ENCODE measurements at regions not wholly inside any gene's neighbourhood (a gene's known extent, or its start where the extent isn't known, plus 50 kb on each side); places are given as distances from the start of the nearest gene placed in this dataset.

DNA sequence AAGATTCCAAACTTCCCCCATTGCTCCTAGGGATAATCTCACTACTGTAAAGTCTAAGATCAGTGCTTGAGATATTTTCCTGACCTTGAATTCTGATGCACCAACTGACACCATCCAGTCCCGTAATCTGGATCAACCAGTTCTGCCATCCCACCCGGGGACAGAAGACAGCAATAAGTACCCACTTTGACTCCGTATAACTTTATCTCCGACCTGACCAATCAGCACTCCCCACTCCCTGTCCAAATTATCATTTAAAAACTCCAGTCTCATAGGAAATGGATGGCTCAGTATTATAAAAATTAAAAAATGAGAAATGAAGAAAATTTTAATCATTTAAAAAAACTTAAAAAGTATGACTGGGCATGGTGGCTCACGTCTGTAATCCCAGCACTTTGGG is 61.4 kb upstream of the ABCC4 start:
- TF ChIP-seq, protein P1, sequence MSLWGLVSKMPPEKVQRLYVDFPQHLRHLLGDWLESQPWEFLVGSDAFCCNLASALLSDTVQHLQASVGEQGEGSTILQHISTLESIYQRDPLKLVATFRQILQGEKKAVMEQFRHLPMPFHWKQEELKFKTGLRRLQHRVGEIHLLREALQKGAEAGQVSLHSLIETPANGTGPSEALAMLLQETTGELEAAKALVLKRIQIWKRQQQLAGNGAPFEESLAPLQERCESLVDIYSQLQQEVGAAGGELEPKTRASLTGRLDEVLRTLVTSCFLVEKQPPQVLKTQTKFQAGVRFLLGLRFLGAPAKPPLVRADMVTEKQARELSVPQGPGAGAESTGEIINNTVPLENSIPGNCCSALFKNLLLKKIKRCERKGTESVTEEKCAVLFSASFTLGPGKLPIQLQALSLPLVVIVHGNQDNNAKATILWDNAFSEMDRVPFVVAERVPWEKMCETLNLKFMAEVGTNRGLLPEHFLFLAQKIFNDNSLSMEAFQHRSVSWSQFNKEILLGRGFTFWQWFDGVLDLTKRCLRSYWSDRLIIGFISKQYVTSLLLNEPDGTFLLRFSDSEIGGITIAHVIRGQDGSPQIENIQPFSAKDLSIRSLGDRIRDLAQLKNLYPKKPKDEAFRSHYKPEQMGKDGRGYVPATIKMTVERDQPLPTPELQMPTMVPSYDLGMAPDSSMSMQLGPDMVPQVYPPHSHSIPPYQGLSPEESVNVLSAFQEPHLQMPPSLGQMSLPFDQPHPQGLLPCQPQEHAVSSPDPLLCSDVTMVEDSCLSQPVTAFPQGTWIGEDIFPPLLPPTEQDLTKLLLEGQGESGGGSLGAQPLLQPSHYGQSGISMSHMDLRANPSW (CRISPR knock-in tag; conservative IDR thresholded peaks at IDR 0.05; ENCODE audit: low read depth), result no peak
- TF ChIP-seq KAT7 (CRISPR knock-in tag; IDR thresholded peaks at IDR 0.05; ENCODE audit: borderline replicate concordance), result no peak
- TF ChIP-seq, protein P2, sequence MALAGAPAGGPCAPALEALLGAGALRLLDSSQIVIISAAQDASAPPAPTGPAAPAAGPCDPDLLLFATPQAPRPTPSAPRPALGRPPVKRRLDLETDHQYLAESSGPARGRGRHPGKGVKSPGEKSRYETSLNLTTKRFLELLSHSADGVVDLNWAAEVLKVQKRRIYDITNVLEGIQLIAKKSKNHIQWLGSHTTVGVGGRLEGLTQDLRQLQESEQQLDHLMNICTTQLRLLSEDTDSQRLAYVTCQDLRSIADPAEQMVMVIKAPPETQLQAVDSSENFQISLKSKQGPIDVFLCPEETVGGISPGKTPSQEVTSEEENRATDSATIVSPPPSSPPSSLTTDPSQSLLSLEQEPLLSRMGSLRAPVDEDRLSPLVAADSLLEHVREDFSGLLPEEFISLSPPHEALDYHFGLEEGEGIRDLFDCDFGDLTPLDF (CRISPR knock-in tag; IDR thresholded peaks at IDR 0.05), result no peak
- no peak for TF ChIP-seq CREM (CRISPR knock-in tag; IDR thresholded peaks at IDR 0.05)
- TF ChIP-seq TEAD4 (CRISPR knock-in tag; IDR thresholded peaks at IDR 0.05), result no peak
- TF ChIP-seq, protein P3, sequence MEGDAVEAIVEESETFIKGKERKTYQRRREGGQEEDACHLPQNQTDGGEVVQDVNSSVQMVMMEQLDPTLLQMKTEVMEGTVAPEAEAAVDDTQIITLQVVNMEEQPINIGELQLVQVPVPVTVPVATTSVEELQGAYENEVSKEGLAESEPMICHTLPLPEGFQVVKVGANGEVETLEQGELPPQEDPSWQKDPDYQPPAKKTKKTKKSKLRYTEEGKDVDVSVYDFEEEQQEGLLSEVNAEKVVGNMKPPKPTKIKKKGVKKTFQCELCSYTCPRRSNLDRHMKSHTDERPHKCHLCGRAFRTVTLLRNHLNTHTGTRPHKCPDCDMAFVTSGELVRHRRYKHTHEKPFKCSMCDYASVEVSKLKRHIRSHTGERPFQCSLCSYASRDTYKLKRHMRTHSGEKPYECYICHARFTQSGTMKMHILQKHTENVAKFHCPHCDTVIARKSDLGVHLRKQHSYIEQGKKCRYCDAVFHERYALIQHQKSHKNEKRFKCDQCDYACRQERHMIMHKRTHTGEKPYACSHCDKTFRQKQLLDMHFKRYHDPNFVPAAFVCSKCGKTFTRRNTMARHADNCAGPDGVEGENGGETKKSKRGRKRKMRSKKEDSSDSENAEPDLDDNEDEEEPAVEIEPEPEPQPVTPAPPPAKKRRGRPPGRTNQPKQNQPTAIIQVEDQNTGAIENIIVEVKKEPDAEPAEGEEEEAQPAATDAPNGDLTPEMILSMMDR (IDR thresholded peaks at IDR 0.05), result no peak
- TF ChIP-seq, protein P4, sequence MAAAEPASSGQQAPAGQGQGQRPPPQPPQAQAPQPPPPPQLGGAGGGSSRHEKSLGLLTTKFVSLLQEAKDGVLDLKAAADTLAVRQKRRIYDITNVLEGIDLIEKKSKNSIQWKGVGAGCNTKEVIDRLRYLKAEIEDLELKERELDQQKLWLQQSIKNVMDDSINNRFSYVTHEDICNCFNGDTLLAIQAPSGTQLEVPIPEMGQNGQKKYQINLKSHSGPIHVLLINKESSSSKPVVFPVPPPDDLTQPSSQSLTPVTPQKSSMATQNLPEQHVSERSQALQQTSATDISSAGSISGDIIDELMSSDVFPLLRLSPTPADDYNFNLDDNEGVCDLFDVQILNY (CRISPR knock-in tag; IDR thresholded peaks at IDR 0.05), result no peak
- TF ChIP-seq, protein P5, sequence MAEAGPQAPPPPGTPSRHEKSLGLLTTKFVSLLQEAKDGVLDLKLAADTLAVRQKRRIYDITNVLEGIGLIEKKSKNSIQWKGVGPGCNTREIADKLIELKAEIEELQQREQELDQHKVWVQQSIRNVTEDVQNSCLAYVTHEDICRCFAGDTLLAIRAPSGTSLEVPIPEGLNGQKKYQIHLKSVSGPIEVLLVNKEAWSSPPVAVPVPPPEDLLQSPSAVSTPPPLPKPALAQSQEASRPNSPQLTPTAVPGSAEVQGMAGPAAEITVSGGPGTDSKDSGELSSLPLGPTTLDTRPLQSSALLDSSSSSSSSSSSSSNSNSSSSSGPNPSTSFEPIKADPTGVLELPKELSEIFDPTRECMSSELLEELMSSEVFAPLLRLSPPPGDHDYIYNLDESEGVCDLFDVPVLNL (CRISPR knock-in tag; IDR thresholded peaks at IDR 0.05; ENCODE audit: borderline replicate concordance, low read depth), result no peak
- no peak for TF ChIP-seq ELF4 (CRISPR knock-in tag; IDR thresholded peaks at IDR 0.05; ENCODE audit: low read depth)
- TF ChIP-seq ZBTB21 (CRISPR knock-in tag; IDR thresholded peaks at IDR 0.05; ENCODE audit: borderline replicate concordance), result no peak
- TF ChIP-seq, protein P6, sequence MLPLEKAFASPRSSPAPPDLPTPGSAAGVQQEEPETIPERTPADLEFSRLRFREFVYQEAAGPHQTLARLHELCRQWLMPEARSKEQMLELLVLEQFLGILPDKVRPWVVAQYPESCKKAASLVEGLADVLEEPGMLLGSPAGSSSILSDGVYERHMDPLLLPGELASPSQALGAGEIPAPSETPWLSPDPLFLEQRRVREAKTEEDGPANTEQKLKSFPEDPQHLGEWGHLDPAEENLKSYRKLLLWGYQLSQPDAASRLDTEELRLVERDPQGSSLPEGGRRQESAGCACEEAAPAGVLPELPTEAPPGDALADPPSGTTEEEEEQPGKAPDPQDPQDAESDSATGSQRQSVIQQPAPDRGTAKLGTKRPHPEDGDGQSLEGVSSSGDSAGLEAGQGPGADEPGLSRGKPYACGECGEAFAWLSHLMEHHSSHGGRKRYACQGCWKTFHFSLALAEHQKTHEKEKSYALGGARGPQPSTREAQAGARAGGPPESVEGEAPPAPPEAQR (CRISPR knock-in tag; IDR thresholded peaks at IDR 0.05), result no peak
- no peak for TF ChIP-seq TP53 (CRISPR knock-in tag; IDR thresholded peaks at IDR 0.05)
- TF ChIP-seq FOXP1 (CRISPR knock-in tag; IDR thresholded peaks at IDR 0.05; ENCODE audit: borderline replicate concordance), result no peak
- TF ChIP-seq CBFB (CRISPR knock-in tag; IDR thresholded peaks at IDR 0.05; ENCODE audit: low read depth), result no peak
